Fibroblast of skin of right quadriceps (primary cell): ENCODE measurements at regions not wholly inside any gene's neighbourhood (a gene's known extent, or its start where the extent isn't known, plus 50 kb on each side); places are given as distances from the start of the nearest gene placed in this dataset.
"Not testable (repeated sequence)": the region's sequence is repeated elsewhere in the genome, so short reads cannot be mapped to it uniquely, and the experiment has no call there.

Source experiments
- DNase-seq: peaks from one replicate; pipeline ENCODE4 v3.0.0-alpha.2; 2013

DNA sequence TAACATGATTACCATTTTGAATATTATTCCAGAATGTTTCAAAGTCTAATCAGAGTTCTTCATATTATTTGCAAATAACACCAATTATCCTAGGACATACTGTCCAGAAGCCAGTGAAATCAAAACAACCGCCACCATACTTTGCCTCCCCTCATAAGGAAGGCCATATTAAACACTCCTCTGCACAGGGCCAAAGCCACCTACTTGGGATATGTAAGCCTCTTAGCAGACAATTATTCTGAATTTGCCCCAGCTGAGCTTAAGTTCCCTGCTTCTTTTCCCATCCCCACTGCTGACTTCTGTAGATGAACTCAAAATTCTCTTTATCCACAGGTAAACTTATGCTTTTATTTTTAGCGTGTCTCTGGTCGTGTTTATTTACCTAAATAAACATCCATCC lies 374.0 kb downstream of the KIF2B start:
- DNase-seq: no peak

DNA sequence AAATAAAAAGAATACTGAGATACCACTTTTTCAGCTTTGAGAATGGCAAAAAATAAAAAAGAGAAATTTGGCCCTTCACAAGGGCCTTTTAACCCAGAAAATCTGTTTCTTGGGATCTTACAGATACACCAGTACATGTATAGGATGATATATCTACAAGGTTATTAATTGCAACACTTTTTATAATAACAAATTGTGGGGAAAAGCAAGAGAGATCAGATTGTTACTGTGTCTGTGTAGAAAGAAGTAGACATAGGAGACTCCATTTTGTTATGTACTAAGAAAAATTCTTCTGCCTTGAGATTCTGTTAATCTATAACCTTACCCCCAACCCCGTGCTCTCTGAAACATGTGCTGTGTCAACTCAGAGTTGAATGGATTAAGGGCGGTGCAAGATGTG lies 378.7 kb downstream of the KIF2B start:
- not testable (repeated sequence) for DNase-seq

DNA sequence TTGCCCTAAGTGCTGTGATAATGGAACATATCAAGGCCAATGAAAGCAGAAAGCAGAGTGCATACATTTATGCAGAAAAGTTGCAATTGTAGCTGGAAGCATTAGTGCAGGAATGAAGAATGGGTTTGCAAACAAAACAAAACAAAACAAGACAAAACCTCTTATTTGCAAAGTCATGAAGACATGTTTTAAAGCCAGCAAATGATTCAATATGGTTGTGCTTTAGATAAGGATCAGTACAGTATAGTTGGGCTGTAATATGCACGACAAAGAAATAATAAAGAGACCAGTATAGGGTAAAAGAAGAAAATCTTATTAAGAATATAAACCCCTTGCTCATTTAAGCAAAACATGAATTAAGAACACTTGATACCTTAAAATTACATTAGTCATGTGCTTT lies 398.1 kb downstream of the KIF2B start:
- no peak for DNase-seq

DNA sequence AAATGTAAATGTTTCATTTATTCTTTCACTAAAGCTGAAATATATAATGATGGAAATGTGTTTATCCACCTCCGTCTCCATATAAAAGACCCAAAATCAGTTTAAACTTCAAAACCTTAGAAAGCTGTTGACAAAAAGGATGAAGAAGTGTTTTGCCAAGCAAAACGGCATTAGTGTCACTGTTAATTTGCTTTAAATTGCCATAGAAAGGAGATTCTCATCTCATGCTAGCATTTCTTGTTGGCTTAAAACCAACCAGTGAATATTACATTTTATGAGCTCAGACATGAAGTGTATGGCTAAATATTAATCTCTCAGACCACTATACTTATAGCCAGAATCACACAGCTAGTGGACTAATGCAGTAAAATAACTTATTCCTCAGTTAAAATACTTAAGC lies 398.8 kb downstream of the KIF2B start:
- no peak for DNase-seq

DNA sequence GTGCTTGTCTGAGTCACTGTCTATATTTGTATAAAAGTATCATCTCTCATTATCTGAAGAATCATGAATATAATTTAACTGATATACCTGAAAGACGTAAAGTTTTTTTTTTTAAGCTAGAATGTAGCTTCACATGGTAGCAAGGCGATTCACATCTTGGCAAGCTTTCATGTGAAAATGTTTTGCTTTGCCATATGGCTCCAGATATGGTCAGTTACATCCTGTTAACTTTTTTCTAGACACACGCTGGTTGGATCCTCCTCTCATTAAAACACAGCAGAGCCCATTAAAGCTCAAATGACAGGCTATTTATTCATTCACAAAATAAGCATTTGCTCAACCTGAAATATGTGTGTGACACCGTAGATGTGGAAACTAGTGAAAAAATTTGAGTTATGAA lies 412.8 kb downstream of the KIF2B start:
- no peak for DNase-seq

DNA sequence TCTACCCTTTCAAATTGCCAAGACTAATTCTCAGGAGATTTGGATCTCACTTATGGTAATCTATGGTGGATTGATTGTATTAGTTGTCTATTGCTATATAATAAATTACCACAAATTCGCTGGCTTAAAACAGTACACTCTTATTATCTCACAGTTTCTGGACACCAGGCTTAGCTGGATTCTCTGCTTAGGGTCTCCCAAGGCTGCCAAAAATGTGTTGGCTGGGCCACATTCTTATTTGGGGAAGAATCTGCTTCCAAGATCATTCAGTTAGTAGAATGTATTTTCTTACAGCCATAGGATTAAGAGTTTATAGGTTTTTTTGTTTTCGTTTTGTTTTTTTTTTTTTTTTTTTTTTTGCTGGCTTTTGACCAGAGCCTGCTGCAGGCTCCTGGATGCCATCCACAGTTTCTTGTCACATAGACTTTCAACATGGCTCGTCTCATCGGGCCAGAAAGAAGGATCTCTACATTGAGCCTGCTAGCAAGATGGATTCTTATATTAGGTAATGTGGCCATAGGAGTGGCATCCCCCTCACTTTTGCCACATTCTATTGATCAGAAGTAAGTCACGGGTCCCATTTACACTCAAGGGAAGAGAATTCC lies 415.3 kb downstream of the KIF2B start:
- DNase-seq: no peak

DNA sequence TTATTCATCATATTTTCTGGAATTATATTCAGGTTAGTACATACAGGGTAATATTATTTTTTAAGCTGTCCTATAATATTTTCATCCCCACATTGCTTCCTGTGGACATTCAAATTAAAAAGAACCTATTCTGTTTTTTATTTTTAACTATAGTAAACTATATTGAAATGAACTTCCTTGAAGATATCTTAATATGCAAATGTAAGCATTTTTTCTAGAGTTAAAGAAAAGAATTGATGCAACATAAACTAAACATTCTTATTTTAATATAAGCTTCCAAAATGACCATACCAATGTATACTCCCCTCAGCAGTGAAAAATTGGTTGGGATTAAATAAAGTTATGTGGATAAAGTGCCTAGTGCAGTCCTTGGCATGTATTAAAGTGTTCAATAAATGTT lies 416.6 kb downstream of the KIF2B start:
- DNase-seq: no peak

DNA sequence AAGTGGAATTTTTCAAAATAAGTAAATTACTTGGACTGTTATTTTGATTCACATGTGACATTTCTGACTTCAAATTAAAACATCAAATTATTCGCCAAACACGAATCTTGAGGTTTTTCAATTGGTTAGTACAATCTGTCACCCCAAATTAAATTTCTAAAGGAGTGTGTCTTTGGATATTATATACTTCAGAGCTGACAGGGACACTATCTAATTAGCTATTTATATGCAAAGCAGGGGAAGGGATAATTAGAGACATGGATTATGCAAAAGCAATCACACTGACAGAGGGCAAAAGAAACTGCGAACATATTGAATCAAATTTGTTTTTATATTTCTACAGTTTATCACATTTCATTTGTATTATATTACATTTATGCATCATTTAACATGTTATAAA lies 433.0 kb downstream of the KIF2B start:
- no peak for DNase-seq

DNA sequence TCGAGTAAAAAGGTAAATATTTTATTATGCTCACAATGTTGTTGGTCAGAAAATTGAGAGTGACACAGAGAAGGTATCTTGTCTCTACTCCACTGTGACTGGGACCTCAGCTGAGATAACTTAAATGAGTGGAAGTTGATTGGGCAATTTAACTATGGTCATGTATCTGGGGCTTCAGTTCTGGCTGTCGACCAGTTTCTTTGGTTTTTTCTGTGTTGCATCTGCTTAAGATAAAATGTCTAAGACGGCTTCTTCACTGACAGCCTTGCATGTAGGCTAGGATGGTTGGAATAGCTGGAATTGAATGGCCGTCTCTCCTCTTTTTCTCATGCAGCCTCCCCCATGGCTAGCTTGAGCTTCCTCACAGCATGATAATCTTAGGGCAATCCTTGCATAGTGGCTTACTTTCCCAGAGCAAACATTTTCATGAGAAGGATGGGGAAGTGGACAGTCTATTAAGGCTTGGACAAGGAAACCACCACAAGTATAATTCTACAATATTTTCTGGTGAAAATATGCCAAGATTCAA lies 433.7 kb downstream of the KIF2B start:
- DNase-seq: no peak

DNA sequence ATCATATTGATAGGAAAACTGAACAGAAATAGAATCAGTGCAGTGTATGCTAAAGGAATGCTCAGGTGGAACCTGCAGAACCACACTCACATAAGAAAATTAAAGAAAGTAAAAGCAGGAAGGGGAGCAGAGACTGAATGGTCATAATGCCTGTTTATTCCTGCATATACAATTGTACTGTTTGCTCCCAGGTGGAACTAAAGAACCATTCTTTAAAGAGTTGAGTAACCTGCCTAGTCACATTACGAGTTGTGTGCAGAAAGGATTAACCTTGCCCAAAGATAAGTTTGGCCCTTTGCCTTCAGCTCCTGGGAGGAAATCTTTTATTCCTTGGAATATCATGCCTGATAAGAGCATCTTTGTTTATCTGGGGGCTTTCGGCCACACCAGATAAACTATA lies 434.7 kb downstream of the KIF2B start:
- no peak for DNase-seq

DNA sequence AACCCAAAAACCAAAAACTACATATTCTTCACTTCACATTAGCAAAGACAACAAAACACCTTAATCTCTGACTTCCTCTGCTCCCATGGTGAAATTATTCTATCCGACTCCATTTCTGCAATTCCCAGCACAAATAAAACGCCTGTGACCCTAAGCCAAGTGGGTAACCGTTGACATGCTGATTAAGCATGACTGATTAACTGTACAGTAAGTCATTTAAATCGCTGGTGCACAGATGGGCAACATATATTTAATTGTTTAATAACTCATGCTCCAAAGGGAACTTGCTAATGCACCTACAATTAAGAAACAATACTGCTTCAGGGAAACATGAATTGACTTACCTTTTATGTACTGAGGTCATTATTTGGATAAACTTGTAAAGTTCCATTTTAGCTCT lies 436.7 kb downstream of the KIF2B start:
- DNase-seq: no peak

DNA sequence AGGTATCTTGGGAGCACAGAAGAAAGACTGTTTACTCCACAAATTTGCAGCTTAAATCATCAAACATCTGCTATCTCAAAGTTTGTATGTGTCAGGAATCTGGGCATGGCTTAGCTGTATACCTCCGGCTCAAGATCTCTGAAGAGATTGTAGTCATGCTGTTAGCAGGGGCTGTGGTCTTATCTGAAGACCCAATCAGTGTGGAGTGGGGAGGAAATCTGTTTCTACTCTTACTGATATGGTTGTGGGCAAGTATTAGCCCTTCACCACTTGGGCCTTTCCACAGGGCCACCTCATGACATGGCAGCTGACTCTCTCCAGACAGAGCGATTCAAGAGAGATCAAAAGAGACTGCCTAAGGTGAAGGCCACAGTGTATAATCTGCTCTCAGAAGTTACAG lies 438.7 kb downstream of the KIF2B start:
- no peak for DNase-seq

DNA sequence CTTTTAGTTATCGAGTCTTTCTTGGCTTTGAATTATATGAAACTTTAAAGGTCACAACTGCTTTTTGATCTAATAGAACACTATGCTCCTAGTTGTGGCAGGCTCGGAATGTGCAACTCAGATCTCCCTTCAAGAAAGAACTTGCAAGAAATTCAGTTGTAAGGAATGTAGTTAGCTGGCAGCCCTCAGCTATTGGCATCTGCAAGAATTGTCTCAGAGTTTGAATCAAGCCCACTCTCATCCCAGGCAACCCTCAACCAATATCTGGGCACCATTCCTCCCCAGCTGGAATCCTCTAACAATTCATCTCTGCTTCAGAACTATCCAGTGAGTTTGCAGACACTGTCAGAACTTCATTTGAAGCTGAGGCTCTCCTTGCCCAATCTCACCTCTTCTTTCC lies 447.2 kb downstream of the KIF2B start:
- DNase-seq: no peak

DNA sequence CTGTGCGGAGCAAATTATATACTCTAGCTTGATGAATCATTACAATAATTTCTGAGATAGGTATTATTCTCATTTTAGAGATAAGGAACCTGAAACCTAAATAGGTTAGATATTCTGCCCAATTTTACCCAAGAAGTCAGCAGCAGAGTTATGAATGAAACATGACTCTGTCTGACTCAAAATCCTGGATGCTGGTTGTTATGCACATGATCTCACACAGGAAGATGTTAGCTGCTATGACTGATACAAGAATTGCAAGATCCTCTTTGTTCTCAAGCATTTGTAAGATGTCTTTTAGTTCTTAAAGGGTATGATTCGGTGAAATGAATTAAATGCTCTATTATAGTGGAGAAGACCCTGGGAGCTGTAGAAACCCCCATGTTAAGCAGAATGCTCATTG lies 447.8 kb downstream of the KIF2B start:
- peak; percentile 1 for DNase-seq

DNA sequence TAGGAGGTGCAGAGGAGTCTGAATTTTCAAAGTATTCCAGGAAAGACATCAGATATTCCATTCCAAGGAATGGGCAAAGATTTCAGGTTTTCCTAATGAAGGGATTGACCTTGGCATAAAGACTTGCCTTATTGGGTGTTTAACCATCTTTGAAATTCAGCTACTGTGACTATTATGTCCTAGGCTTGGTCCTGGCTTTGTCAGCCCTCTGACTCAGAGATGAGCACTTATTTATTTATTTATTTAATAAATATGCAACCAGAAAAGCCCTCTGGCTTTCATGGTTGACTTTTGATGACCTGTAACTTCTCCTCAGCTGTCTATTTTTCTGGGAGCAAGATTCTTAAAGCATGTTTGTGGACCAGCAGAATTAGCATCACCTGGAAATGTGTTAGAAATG lies 455.1 kb downstream of the KIF2B start:
- DNase-seq: no peak

DNA sequence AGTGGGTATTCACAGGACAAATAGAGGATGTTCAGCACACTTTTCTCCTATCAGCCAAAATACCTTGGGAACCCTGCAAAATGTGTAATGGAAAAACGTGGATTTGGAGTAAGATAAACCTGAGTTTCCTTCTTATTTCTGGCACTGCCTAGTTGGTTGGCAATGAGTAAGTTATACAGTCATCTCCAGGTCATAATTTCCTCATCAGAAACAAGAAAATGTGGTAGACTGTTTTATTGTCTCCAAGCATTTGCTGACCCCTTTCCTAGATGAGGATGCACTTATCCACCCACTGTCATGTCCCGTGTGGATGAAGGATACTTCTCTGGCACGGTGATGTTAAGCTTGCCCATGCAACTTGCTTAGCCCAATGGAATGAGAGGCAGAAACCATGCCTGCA lies 458.0 kb downstream of the KIF2B start:
- DNase-seq: no peak

DNA sequence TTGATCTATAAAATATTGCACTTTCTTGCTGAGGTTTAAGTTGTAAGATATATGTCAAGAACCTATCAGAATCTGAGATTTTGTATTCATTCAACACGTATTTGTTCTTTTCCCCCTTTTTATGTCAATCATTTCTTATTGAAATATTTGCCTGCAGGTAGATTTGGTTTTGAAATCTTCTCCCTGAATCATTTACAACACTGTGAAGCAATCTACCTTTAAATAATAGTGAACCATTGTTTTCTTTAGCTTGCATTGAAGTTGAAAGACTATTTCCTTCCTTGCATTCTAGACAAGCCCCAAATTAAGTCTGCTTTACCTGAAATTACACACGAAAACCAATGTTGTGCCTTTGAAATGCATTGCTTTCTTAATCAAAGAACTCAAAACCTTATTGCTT lies 460.2 kb downstream of the KIF2B start:
- DNase-seq: no peak

DNA sequence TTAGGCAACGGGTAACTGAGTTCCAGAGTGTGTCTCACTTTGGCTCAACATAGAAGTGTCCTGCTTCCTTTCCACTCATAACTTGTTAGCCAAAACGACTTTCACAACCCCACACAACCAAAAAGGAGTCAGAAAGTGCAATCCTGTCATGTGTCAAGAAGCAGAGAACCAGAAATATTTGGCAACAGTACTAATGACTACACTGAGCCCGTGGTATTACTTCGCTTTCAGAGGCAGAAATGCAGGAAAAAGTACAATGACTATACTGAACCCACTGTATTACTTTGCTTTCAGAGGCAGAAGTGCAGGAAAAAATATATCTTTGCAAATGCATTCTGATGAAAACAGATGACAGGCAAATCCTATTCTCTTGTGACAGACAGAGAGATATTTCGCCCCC lies 484.6 kb downstream of the KIF2B start:
- DNase-seq: peak; percentile 34

DNA sequence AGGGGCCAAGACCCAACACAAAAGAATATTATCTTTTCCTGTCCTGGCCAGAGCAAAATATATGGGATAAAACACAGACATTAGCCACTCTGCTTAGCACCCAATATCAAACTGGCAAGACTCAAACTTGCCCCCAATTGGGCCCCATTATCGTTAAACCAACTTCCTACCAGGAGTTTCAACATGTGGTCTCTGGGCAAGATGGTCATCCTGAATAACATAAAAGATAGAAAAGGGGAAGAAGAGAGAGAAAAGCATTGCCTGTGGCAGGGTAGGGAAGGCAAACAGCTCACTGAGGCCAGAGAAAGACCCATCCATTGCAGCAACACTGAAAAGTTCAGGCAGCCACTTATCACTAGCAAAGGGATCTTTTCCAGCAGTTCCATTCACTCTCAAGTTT lies 502.1 kb downstream of the KIF2B start:
- no peak for DNase-seq

DNA sequence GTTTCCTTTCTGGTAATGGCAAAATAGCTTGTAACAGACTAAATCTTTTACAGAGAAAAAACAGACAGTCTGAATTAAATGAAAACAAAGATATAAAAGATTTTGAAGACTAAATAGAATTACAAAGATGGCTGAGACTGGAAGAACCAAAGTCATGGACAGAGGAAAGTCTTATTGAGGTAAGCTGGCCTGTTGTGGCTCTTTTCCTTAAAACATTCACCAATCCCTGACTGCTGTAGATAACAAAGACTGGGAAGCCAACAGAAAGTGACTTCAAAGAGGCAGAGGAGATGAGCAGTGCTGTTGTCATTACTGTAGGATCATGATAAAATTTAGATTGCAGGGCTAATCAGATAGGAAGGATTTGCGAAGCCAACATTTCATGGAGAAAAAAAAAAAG lies 517.0 kb downstream of the KIF2B start:
- no peak for DNase-seq

DNA sequence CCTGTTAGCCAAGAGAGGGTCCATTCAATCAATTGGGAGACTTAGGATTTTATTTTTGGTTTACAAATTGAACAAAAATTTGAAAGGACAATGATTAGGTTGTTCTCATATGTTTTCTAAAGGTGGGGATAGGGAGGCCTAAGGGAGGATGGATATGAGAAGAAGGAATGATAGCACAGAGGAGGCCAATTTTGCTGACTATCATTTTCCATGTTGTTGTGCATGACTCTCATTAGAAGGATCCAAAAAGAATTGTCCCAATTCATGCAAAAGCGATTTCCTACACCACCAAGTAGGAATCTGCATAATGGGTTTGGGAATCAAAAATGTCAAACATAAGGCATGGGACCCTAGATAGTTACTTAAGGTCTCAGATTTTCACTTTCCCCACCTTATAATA lies 524.8 kb downstream of the KIF2B start:
- no peak for DNase-seq

DNA sequence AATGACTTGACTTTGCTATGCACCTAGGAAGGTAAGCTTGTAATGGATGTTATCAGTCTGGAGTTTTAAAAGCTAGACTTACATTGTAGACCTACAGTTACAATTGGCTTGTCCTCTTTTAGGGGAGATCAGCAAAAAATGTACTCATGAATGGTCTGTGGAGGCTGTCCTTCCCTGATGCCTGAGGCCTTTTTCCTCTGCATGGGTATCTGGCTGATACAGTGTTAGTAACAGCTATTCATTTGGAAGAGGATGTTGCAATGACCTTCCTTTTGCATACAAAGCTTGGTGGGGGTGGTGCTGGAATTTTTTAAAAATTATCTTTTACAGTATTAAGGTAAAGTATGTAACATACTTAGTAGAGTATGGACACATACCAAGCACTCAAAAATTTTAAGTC lies 525.5 kb downstream of the KIF2B start:
- DNase-seq: no peak

DNA sequence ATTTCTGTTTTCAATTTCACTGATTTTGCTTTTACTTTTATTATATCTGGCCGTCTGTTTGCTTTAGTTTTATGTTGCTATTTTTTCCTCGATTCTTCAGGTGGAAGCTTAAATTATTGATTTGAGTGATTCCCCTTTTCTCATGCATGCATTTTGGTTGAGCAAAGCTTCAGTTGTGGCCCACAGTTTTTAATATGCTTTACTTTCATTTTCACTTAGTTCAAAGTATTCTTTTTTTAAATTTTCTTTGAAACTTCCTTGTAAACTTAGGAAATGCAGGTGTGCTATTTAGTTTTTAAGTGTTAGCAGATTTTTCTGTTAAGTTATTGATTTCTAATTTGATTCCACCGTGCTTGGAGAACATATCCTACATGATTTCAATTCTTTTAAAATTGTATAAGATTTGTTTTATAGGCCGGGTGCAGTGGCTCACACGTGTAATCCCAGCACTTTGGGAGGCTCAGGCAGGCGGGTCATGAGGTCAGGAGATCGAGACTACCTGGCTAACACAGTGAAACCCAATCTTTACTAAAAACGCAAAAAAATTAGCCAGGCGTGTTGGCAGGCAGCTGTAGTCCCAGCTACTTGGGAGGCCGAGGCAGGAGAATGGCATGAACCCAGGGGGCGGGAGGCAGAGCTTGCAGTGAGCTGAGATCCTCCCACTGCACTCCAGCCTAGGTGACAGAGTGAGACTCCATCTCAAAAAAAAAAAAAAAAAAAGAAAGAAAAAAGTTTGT lies 531.2 kb downstream of the KIF2B start:
- no peak for DNase-seq

DNA sequence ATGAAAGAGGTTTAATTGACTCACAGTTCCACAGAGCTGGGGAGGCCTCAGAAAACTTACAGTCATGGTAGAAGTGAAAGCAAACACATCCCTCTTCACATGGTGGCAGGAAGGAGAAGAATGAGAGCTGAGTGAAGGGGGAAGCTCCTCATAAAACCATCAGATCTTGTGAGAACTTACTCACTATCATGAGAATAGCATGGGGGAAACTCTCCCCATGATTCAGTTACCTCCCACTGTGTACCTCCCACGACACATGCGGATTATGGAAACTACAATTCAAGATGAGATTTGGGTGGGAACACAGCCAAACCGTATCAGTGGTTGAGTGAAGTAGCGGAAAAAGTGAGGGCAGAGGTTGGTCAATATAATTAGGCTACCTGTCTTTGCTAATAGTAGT lies 538.3 kb downstream of the KIF2B start:
- not testable (repeated sequence) for DNase-seq

DNA sequence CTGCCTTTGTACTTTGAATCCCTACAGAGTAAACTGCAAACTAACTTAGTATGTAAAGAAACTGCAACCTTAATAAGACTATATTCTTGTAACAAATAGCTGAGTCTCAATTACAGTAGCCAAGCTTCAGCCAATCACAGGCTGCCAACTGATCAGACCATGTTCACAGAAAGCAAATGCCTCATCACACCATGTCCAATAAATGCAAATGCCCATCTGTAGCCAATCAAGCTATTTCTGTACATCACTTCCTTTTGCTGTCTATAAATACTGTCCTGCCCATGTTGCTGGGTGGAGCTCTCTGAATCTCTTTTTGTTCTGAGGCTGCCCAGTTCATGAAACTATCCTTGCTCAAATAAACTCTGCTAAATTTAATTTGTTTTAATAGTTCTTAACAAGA lies 531.7 kb upstream of the TOM1L1 start:
- no peak for DNase-seq
